Gastroesophageal sphincter (tissue), 3 donors: ENCODE measurements at regions not wholly inside any gene's neighbourhood (a gene's known extent, or its start where the extent isn't known, plus 50 kb on each side); places are given as distances from the start of the nearest gene placed in this dataset.

ENCODE experiments used
- POLR2AphosphoS5 ChIP-seq: sonication (generic); formaldehyde crosslinking; IDR thresholded peaks from one replicate; pipeline ENCODE4 v1.6.1; 2017; ENCODE audit warnings: antibody characterized with exemption
- TF ChIP-seq, protein P1 (sequence below), 4 experiments: fragments of 200-600 bp in 2 of 4; fragments of 450-650 bp in 2 of 4; sonication (generic) in 1 of 4; IDR thresholded peaks; one replicate each; pipeline ENCODE4 v1.5.1; 2017 to 2019; ENCODE audit warnings: antibody characterized with exemption in 4 of 4, mild to moderate bottlenecking in 2 of 4, moderate library complexity in 2 of 4

DNA sequence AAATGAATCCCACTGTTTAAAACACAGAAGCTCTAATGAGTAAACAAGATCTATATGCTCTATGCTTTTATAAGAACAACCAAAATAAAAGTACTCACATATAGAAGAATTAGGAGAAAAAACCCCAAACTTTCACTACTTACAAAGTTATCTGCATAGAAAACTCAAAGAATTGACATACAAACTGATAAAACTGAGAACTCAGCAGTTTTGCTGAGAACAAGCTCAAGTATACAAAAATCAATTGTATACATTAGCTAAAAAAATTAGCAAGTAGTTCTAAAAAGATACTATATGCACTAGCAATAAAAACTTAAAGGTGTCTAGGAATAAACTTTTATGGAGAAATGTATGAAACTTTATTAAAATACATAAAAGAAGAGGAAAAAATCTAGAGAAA, 186.2 kb upstream of the KAZN start:
- TF ChIP-seq, protein P1, sequence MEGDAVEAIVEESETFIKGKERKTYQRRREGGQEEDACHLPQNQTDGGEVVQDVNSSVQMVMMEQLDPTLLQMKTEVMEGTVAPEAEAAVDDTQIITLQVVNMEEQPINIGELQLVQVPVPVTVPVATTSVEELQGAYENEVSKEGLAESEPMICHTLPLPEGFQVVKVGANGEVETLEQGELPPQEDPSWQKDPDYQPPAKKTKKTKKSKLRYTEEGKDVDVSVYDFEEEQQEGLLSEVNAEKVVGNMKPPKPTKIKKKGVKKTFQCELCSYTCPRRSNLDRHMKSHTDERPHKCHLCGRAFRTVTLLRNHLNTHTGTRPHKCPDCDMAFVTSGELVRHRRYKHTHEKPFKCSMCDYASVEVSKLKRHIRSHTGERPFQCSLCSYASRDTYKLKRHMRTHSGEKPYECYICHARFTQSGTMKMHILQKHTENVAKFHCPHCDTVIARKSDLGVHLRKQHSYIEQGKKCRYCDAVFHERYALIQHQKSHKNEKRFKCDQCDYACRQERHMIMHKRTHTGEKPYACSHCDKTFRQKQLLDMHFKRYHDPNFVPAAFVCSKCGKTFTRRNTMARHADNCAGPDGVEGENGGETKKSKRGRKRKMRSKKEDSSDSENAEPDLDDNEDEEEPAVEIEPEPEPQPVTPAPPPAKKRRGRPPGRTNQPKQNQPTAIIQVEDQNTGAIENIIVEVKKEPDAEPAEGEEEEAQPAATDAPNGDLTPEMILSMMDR (IDR thresholded peaks at IDR 0.05), result no peak
- no peak for TF ChIP-seq POLR2AphosphoS5
